IMR-90 (cell line): ENCODE measurements at regions not wholly inside any gene's neighbourhood (a gene's known extent, or its start where the extent isn't known, plus 50 kb on each side); places are given as distances from the start of the nearest gene placed in this dataset.
"Not testable (repeated sequence)": the region's sequence is repeated elsewhere in the genome, so short reads cannot be mapped to it uniquely, and the experiment has no call there.

Source experiments
- BHLHE40 ChIP-seq: fragments of 150-350 bp; IDR thresholded peaks from 2 replicates; pipeline ENCODE4 v1.6.1; 2016; ENCODE audit warnings: mild to moderate bottlenecking, low read depth, low read length
- CEBPB ChIP-seq: IDR thresholded peaks from 2 replicates; pipeline ENCODE4 v1.6.1; 2012; ENCODE audit warnings: low read depth, low read length, improper control_type of control experiment
- CTCF ChIP-seq: conservative IDR thresholded peaks from 2 replicates; pipeline ENCODE4 v1.5.1; 2012; ENCODE audit warnings: mild to moderate bottlenecking, low read depth, low read length, improper control_type of control experiment
- MAZ ChIP-seq: IDR thresholded peaks from 2 replicates; pipeline ENCODE4 v1.6.1; 2012; ENCODE audit warnings: low read depth, mild to moderate bottlenecking, low read length, improper control_type of control experiment, moderate library complexity, borderline replicate concordance
- MXI1 ChIP-seq: IDR thresholded peaks from 2 replicates; pipeline ENCODE4 v1.6.1; 2012; ENCODE audit warnings: low read depth, mild to moderate bottlenecking, low read length, moderate library complexity, borderline replicate concordance
- POLR2A ChIP-seq: IDR thresholded peaks from 2 replicates; pipeline ENCODE4 v1.6.1; 2012; ENCODE audit warnings: mild to moderate bottlenecking, low read depth, low read length
- RAD21 ChIP-seq: IDR thresholded peaks from 2 replicates; pipeline ENCODE4 v1.6.1; 2012; ENCODE audit warnings: low read length, improper control_type of control experiment
- SMC3 ChIP-seq: fragments of 150-350 bp; IDR thresholded peaks from 2 replicates; pipeline ENCODE4 v1.6.1; 2016; ENCODE audit warnings: low read depth, mild to moderate bottlenecking, antibody characterized with exemption, low read length, moderate library complexity

GRCh38 chr3:6428276-6428675 lies 432.6 kb upstream of the GRM7 start:
- not testable (repeated sequence) for TF ChIP-seq POLR2A, CTCF, BHLHE40, MXI1, CEBPB, MAZ, SMC3, RAD21
